NCI-H1694 (cell line): ENCODE measurements at regions not wholly inside any gene's neighbourhood (a gene's known extent, or its start where the extent isn't known, plus 50 kb on each side); places are given as distances from the start of the nearest gene placed in this dataset.

ENCODE experiments used
- DNase-seq: peaks from one replicate; lab custom pipeline; 2025; lab: John Stamatoyannopoulos, UW

DNA sequence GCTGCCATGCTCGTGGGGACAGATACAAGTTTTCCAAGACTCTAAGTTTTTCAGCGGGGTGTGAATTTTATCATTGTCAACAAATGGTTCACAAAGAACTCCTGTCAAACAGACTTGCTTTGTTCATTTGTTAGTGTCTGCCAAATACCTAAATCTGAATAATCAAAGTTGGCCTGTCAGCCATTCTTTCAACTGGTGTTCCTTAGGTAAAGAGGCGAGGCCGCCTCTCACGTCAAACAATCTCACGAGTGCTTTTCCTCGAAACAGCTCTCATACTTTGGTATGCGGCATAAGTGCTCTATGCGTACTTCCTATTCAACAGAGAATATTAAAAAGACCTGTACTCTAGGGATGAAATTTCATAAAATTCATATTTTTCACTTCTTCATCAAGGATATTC lies 51.4 kb upstream of the KANK4 start:
- no peak for DNase-seq

DNA sequence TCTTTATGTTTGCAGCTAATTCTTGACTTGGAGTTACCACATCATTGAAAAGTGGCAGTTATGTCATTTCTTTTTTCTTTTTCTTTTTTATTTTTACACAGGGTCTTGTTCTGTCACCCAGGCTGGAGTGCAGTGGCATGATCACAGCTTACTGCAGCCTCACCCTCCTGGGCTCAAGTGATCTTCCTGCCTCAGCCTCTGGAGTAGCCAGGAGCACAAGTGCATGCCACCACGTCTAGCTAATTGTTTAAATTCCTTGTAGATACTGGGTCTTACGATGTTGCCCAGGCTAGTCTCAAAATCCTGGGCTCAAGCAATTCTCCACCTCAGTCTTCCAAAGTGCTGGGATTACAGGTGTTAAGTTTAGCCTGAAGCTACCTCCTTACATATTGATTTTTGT lies 52.1 kb upstream of the KANK4 start:
- DNase-seq, result no peak

DNA sequence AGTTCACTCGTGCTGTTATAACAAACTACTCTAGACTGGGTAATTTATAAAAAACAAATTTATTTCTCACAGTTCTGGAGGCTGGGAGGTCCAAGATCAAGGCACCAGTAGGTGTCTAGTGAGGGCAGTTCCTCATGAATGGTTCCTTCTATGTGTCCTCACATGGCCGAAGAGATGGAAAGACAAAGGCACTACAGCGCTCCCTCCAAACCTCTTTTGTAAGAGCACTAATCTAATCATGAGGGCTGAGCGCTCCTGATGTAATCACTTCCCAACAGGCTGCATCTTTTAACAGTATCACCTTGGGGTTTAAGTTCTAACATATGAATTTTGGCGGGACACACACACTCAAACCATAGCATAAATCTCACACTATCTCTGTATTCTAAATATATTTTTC lies 54.0 kb upstream of the KANK4 start:
- DNase-seq, result no peak

DNA sequence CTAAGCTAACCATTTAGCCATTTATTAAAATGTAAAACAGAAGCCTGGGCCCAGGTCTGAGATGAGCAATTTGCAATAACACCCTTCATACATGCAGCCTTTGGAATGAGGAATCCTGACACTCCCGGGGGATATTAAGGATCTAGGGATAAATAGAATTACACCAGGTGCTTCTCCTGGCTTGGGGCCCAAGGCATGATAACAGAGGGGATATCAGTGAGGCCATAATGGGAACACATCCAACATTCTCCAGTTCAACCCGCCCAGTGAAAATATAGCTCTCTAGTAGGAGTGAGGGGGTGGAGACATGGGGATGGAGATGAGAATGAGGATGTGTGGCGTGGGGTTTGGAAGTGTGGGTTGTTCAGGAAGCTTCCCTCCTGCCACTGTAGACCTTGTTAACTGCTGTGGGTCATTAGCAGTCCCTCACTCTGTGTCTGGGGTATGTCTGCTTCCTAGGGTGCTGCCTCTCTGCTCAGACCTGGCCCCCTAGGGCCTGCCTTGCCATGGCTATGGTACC lies 57.9 kb upstream of the KANK4 start:
- no peak for DNase-seq

DNA sequence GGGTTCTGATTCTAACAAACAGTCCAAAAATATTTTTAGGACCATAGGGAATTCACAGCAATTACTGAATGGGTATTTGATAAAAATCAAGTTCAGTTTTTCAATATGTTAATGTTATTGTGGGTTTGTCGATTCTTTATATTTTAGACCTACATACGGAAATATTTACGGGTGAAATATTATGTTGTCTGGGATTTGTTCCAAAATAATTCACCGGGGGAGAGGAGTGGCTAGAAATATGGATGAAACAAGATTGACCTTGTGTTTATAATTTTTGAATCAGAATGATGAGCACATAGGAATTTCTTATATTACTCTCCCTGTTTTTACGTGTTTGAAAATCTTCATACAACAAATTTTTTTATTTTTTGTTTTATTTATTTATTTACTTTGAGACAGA lies 56.7 kb upstream of the USP1 start:
- DNase-seq, result no peak

DNA sequence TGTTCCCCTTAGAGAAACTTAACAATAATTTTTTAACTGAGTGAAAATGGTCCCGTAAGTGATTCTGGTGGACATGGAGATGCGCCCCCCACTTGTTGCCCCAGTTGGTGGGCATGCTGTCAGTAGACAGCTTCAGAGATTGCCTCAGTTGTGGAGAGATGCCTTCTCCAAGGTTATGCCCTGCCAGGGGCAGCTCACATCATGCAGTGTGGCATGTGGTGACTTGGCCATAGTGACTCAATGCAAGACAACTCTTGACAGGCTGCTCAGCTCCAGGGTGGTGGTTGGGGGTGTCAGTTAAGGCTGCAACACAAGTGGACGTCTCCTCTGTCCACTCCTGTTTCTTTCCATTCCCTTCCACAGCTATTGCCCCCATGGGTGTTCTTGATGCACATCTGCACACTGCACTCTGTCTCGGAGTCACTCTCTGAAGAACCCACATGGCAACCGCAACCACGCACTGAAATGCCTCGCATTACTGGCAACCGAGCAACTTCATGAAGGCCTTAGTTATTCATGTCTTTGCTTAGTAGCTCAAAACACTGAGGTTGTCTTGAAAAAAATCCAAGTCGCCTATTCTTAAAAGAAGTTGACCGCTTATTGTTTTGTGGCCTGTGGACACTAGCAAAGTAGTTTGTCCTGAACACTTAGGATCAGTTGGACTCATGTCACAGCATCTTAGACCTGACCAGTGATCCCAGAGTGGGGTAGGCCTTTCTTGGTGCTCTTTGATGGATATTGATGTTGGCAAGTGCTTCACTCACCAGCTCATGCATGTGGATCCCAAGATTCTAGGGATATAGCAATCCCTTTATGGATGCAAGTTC lies 54.8 kb upstream of the USP1 start:
- DNase-seq, result no peak

DNA sequence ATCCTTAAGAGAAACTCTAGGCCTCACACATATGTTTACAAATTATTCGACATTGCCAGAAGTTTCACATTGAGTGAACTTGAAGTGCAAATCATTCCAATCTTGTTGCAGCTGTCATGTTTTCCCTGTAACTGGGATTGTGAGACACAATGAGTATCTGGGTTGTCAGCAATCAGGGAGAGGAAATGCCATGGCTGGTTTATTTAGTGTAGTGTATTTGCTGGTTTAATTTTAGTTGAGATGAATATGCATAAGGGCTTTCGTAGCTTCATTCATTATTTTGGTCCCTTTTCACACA lies 54.2 kb upstream of the USP1 start:
- DNase-seq, result peak; percentile 27

DNA sequence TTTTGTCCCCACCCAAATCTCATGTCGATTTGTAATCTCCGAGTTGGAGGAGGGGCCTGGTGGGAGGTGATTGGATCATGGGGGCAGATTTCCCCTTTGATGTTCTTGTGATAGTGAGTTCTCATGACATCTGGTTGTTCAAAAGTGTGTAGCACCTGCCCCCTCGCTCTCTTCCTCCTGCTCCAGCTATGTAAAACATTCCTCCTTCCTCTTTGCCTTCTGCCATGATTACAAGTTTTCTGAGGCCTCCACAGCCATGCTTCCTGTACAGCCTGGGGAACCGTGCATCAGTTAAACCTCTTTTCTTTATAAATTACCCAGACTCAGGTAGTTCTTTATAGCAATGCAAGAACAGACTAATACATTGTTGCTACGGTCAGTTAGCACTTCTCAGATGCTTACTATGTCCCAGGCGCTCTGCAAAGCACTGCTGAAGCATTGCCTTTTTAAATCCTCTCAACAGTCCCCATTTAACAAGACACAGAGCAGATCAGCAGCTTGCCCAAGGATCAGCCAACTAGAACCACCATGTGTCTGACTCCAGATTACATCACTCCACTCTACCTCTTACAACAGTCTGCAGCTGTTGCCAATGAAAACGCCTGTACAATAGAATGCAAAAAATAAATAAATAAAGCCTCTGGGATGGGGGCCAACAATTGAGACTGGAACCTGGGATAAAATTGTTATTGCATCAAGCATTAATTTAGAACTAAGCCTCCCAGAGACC lies 52.4 kb upstream of the USP1 start:
- peak; percentile 99 for DNase-seq

DNA sequence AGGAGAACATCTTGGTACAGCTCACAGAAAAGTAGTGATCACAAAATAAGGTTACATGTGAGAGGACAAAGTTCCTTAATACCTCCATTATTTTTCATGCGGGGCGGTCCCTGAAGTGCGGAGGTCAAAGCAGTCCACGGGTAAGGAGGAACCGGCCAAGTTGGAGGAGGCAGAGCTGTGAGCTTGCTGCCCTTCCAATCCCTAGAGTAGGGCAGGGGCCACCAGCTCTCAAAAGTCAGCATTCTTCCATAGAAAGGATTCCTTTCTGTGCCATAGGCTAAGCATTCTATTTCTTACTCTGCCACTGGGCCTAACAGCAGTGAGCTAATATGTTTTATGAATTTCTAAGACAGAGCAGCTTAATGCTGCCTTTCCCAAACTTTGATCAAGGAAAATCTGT lies 50.9 kb upstream of the USP1 start:
- DNase-seq, result no peak

DNA sequence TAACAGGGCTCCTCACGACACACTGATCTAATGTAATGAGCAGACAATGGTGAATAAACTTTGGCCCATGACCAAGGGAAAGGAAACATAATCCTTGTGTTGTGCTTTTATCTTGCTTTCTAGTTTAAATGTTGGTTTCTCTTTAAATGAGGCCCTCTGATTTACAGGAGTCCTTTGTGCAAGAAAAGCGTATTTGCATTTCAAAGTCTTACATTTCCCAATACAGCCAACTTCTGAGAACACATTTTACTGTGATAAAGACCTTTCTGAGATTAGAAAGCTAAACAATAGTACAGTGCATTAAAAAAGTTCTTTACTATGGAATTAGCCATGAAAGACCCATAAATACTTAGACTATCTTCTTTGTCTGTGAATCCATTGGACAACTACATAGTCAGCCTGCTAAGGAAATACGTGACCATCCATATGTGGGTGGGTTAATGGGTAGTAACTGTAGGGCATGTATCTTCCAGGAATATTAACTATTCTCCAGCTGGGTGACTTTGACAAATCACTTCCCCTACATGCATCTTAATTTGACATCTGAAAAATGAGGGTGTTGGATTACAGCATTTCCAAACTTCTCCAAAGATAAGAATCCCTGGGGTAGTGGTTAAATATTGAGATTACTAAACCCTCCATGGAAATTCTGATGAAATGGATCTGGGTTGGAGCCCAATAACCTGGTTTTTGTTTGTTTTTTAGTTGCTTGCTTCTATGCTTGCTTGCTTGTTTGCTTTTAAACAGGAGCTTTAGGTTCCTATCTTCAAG lies 50.3 kb upstream of the USP1 start:
- DNase-seq, result no peak
